Right cardiac atrium (tissue), 5 donors: ENCODE measurements at regions not wholly inside any gene's neighbourhood (a gene's known extent, or its start where the extent isn't known, plus 50 kb on each side); places are given as distances from the start of the nearest gene placed in this dataset.
"Not testable (repeated sequence)": the region's sequence is repeated elsewhere in the genome, so short reads cannot be mapped to it uniquely, and the experiment has no call there.

ENCODE experiments used
- ATAC-seq, 2 donors: fragments of 200-7000 bp; cut with Tn5 transposase; one replicate each; pipeline versions ENCODE4 v1.8.0 to v1.9.1; 2020; ENCODE audit warnings: moderate library complexity in 2 of 2, mild to moderate bottlenecking in 1 of 2
- DNase-seq, 3 donors: peaks; one replicate each; pipeline ENCODE4 v3.0.0-alpha.2; 2020
- H3K27ac ChIP-seq: one replicate; pipeline ENCODE4 v1.5.1; 2013; ENCODE audit warnings: mild to moderate bottlenecking, low read length, control low read depth, moderate library complexity
- H3K27me3 ChIP-seq: one replicate; pipeline ENCODE4 v1.6.1; 2013; ENCODE audit not compliant: control insufficient read depth, insufficient read depth
- H3K4me1 ChIP-seq: one replicate; pipeline ENCODE4 v1.6.1; 2013; ENCODE audit warnings: low read length; ENCODE audit not compliant: control insufficient read depth, insufficient read depth
- H3K4me3 ChIP-seq: one replicate; pipeline ENCODE4 v1.5.1; 2013; ENCODE audit warnings: low read length, control low read depth
- H3K9me3 ChIP-seq: one replicate; pipeline ENCODE4 v1.6.1; 2013; ENCODE audit warnings: low read length; ENCODE audit not compliant: control insufficient read depth
- WGBS: extraction: QIAGEN DNeasy Blood & Tissue Kit; methylation state at CpG from one replicate; pipeline ENCODE4 v1.1.7; 2013; 5-methylcytosine and 5-hydroxymethylcytosine counted together
- intact Hi-C, 4 donors: fragments of 100-400 bp; cut with DNase I; formaldehyde crosslinking; loops; one replicate each; pipeline versions ENCODE4 v1.11.0 to v1.14.0; 2022 to 2023
- donor health status: healthy with polysubstance abuse.
- donor health status: DM: no; HTN: yes; CAD: no.
- donor health status: DM: no; HTN: no; CAD: no.
- donor health status: DM: no; HTN: yes; CAD: no; lungs with severe emphysema.
- donor health status: DM: yes; HTN: yes; CAD: no.

- no peaks in the 10 kb centered on the region for H3K27me3 ChIP-seq
- no peaks in the 10 kb centered on the region for H3K9me3 ChIP-seq
- no peak overlapping the region for H3K4me3 ChIP-seq
- DNase-seq, result no peak
- no peak overlapping the region for H3K27ac ChIP-seq
- 95% methylated on average over 1 of the region's 1 CpG for WGBS
- no peaks in the 10 kb centered on the region for H3K4me1 ChIP-seq
- ATAC-seq, result no peak
- intact Hi-C loops, result no loop called here
Measured at GRCh38 chr7:82527851-82528250, 84.3 kb upstream of the CACNA2D1 start.

- Histone ChIP-seq H3K9me3 (no peaks in the 10 kb centered on the region), H3K4me3 (no peak overlapping the region), H3K27me3 (no peaks in the 10 kb centered on the region), H3K4me1 (no peaks in the 10 kb centered on the region), H3K27ac (no peak overlapping the region)
- DNase-seq (no peak), ATAC-seq (no peak)
- intact Hi-C loops, result no loop called here
- 77% methylated on average over 2 of the region's 2 CpGs for WGBS
Measured at GRCh38 chr7:82521906-82522445, 78.4 kb upstream of the CACNA2D1 start.

GRCh38 chr7:82517050-82517449 lies 73.5 kb upstream of the CACNA2D1 start:
- Histone ChIP-seq H3K27me3 (no peaks in the 10 kb centered on the region), H3K9me3 (no peaks in the 10 kb centered on the region), H3K4me1 (no peaks in the 10 kb centered on the region), H3K27ac (no peak overlapping the region), H3K4me3 (no peak overlapping the region)
- intact Hi-C loops, result no loop called here
- WGBS, result 93% methylated on average over 2 of the region's 2 CpGs
- DNase-seq, result no peak
- ATAC-seq, result no peak

- Histone ChIP-seq H3K27me3 (no peaks in the 10 kb centered on the region), H3K9me3 (no peaks in the 10 kb centered on the region), H3K27ac (no peak overlapping the region), H3K4me3 (no peak overlapping the region), H3K4me1 (no peaks in the 10 kb centered on the region)
- no peak for ATAC-seq
- DNase-seq, result no peak
- intact Hi-C loops, result no loop called here
Measured at GRCh38 chr7:82511542-82511941, 68.0 kb upstream of the CACNA2D1 start.

GRCh38 chr7:82507976-82508677 lies 64.5 kb upstream of the CACNA2D1 start:
- H3K4me3 ChIP-seq, result no peak overlapping the region
- H3K4me1 ChIP-seq, result no peaks in the 10 kb centered on the region
- H3K27me3 ChIP-seq, result no peaks in the 10 kb centered on the region
- intact Hi-C loops, result no loop called here
- 42% methylated on average over 25 of the region's 25 CpGs for WGBS
- no peaks in the 10 kb centered on the region for H3K9me3 ChIP-seq
- no peak overlapping the region for H3K27ac ChIP-seq
- ATAC-seq, result peak; percentile 22 to 35
- peak in 2 of 3 donors; percentile 35 to 41 for DNase-seq

- H3K27ac ChIP-seq, result no peak overlapping the region
- ATAC-seq, result peak in 1 of 2 donors; percentile 26
- H3K4me3 ChIP-seq, result no peak overlapping the region
- H3K9me3 ChIP-seq, result no peaks in the 10 kb centered on the region
- no peaks in the 10 kb centered on the region for H3K4me1 ChIP-seq
- peak in 1 of 3 donors; percentile 37 for DNase-seq
- H3K27me3 ChIP-seq, result no peaks in the 10 kb centered on the region
- 85% methylated on average over 13 of the region's 13 CpGs for WGBS
- intact Hi-C loops, result no loop called here
Measured at GRCh38 chr7:82507365-82507975, 63.9 kb upstream of the CACNA2D1 start.

GRCh38 chr7:82506702-82507101 lies 63.1 kb upstream of the CACNA2D1 start:
- Histone ChIP-seq H3K4me1 (no peaks in the 10 kb centered on the region), H3K4me3 (no peak overlapping the region), H3K9me3 (no peaks in the 10 kb centered on the region), H3K27ac (no peak overlapping the region), H3K27me3 (no peaks in the 10 kb centered on the region)
- 62% methylated on average over 15 of the region's 15 CpGs for WGBS
- peak; percentile 38 to 66 (median 59) for DNase-seq
- peak; percentile 61 to 70 for ATAC-seq
- intact Hi-C loops, result no loop called here

- Histone ChIP-seq H3K27ac (no peak overlapping the region), H3K27me3 (no peaks in the 10 kb centered on the region), H3K4me1 (no peaks in the 10 kb centered on the region), H3K9me3 (no peaks in the 10 kb centered on the region), H3K4me3 (no peak overlapping the region)
- 59% methylated on average over 2 of the region's 2 CpGs for WGBS
- ATAC-seq (no peak), DNase-seq (no peak)
- intact Hi-C loops, result no loop called here
Measured at GRCh38 chr7:82506208-82506607, 62.6 kb upstream of the CACNA2D1 start.

- Histone ChIP-seq H3K4me3 (no peak overlapping the region), H3K4me1 (no peaks in the 10 kb centered on the region), H3K27ac (no peak overlapping the region), H3K9me3 (no peaks in the 10 kb centered on the region), H3K27me3 (no peaks in the 10 kb centered on the region)
- DNase-seq (no peak), ATAC-seq (no peak)
- intact Hi-C loops, result no loop called here
- WGBS, result 82% methylated on average over 4 of the region's 4 CpGs
Measured at GRCh38 chr7:82501346-82501745, 57.8 kb upstream of the CACNA2D1 start.

GRCh38 chr7:82499546-82499945 lies 56.0 kb upstream of the CACNA2D1 start:
- H3K27me3 ChIP-seq, ATAC-seq, H3K4me1 ChIP-seq, H3K27ac ChIP-seq, H3K4me3 ChIP-seq, H3K9me3 ChIP-seq, intact Hi-C loops: not testable (repeated sequence)
- WGBS, result 97% methylated on average over 21 of the region's 21 CpGs
- peak in 1 of 3 donors; percentile 32 for DNase-seq

- ATAC-seq (no peak), DNase-seq (no peak)
- no peaks in the 10 kb centered on the region for H3K27me3 ChIP-seq
- no peaks in the 10 kb centered on the region for H3K4me1 ChIP-seq
- H3K4me3 ChIP-seq, result no peak overlapping the region
- H3K9me3 ChIP-seq, result no peaks in the 10 kb centered on the region
- intact Hi-C loops, result no loop called here
- H3K27ac ChIP-seq, result no peak overlapping the region
- 8% methylated on average over 1 of the region's 1 CpG for WGBS
Measured at GRCh38 chr7:82494420-82494819, 50.8 kb upstream of the CACNA2D1 start.
